GM19463 (cell line): ENCODE measurements at regions not wholly inside any gene's neighbourhood (a gene's known extent, or its start where the extent isn't known, plus 50 kb on each side); places are given as distances from the start of the nearest gene placed in this dataset.
"Not testable (repeated sequence)": the region's sequence is repeated elsewhere in the genome, so short reads cannot be mapped to it uniquely, and the experiment has no call there.

Experiments used
- ATAC-seq: cut with Tn5 transposase; IDR thresholded peaks from one replicate; pipeline ENCODE4 v1.9.1; 2021; ENCODE audit warnings: mild to moderate bottlenecking, moderate library complexity; ENCODE audit not compliant: unreplicated experiment

DNA sequence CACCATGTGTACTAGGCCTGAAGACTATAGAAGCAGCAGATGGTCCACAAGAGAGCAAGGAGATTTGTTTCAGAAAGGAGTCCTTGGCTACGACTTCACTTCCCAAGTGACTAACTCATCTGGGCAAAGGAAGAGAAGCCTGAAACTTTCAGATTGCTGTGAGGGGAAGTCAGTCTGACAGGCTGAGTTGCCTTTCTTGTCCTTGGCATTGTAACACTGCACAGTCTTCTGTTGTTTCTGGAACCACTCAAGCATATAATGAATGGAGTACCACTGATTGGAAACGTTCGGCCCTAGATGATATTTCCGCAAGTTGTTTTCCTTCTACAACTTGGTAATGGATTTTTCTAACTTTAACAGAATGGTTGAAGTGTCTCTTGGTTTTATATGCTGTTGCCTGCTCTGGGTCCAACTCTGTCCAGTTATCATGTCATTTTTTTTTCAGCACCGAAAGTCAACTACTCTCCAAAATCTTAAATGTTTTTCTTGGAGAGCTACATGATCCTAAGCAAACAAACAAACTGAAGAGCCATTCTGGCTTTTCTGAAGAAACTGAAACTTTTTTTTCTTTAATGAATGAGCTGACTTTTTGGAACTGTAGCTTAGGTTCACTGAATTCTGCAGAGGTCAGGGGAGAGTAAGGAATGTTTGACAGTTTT is 685.7 kb downstream of the MECOM start:
- ATAC-seq, result no peak

DNA sequence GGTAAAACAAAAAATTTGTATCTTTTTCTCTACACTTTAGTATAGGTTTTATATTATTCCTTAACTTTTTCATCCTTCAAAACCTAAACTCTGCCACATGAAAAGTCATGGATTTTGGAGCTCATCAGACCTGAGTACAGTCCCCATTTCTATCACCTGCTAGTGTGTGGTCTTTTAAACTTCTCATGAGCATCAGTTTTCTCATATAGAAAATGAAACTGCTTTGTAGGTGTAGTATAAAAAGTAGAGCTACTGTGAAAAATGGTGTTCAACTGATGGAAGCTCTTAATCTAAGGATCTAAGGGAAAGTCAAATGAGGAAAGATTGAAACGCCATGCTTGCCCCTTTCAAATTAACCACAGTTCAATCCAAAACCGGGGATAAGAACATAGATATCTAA is 686.5 kb downstream of the MECOM start:
- ATAC-seq, result no peak

DNA sequence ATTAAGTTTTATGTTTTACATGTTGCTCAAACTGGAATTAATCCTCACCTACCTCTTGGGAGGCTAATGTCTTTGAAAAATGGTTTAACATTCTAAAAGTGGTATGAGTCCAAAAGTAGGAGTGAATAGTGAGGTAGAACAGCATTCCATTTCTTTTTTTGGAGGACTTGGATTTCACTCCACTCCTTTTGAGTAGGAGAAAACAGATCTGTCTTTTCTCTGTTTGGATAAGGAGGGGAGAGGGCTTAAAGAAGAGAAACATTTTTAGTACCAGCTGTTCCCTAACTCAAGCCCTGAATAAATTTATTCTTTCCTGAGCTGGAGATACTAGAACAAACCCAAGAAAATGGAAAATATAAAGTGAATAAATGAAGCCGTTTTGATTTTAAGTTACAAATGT is 687.9 kb downstream of the MECOM start:
- no peak for ATAC-seq

DNA sequence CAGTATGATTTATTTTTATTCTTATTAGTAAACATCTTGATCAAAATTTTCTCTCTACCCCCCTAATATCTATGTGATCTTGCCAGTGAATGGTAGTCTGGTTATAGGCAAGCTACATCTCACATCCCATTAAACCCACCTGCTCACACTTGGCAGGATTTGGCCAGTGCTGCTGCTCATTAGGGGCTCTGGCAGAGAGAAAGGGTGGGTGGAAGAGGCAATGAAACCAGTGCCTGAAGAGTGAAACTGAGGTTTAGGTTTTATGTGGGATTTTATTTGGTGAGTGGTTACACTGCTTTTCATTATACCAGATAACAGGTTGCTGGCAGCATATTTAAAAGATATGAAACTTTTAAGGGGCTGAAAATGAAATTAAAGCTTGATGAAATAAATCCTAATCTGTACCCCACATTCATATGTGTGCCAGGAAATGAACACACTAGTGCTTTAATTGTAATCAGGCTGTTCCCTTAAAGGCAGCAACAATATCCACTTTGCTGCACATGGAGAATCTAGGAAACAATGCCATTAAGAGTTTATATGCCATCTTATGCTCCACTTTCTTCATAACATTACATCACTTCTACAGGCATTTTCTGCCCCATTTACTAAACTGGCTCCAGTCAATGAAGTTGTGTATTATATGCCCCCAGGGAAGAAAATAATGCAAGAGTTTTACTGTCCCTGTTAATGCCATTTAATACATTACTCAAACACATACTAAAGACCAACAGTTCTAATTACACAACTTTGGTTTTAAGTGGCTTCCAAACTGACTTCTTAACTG is 688.7 kb downstream of the MECOM start:
- no peak for ATAC-seq

DNA sequence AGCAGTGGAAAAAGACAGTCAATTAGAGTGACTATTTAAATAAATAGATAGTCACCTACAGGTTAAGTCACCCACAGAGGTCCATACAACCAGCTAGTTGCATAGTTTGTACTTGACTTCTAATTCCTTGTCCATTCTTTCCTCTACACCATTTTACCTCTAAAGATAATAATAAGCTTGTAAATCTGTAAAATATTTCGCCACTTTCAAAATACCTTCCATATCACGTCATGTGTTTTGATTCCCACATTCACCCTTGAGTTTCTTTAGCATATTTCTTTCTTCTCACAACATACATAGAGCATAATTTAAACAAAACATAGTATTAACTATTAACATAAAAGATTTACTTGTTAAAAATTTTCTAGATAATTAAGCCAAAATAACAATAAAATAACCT is 689.6 kb downstream of the MECOM start:
- ATAC-seq, result no peak

DNA sequence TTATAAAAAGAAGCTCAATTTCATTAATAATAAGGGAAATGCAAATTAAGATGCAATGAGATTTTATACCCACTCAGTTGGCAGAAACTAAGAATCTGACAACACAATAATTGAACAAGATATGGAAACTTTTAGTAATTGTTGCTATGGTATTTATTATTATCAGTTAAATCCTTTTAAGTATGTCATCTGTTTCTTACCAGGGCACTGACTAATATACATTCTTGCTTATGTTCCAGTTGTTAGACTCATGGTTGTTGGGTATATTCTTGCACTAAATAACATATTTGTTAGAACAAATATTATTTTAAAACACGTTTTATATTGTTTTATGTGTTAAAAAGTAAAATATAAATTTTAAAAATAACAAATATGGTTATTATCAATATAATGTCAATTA is 690.3 kb downstream of the MECOM start:
- ATAC-seq, result no peak

DNA sequence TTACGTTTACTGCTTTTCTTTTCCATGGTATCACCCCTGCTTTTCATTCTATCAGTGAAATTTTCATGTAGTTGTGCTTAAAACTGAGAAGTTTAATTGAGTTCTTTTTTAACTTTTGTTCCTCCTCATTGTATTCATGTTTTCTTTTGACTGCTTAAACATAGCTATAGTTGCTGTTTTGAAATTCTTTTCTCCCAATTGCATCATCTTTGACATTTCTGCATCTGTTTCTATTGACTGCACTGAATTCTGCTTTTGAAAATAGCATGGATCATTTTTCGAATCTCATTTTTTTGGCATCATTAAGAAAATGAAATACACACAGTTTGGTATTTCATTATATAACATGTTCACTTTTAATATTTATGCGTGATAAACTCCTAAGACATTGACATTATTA is 694.9 kb downstream of the MECOM start:
- ATAC-seq, result no peak

DNA sequence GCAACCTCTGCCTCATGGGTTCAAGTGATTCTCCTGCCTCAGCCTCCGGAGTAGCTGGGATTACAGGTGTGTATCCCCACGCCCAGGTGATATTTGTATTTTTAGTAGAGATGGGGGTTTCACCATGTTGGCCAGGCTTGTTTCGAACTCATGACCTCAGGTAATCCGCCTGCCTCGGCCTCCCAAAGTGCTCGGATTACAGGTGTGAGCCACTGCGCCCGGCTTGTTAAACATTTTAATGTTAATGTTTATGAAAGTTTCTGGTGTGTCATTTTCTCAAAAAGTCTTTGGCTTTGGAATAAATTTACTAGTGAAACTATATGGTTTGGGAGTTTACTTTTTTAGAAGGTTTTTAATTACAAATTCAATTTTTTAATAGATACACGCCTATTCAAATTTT is 698.8 kb downstream of the MECOM start:
- no peak for ATAC-seq

DNA sequence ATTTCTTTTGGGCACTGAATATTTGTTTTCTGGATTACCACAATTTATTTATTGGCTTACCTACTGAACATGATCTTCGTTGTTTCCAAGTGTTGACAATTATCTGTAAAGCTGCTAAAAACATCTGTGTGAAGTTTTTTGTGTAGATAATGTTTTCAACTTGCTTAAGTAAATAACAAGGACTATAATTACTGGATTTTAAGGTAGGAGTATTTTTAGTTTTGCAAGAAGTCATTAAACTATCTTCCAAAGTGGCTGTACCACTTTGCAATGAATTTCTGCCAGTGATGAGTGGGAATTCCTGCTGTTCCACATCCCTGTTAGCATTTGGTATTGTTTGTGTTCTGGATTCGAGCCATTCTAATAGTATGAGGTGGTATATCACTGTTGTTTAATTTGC is 702.2 kb downstream of the MECOM start:
- ATAC-seq, result no peak

DNA sequence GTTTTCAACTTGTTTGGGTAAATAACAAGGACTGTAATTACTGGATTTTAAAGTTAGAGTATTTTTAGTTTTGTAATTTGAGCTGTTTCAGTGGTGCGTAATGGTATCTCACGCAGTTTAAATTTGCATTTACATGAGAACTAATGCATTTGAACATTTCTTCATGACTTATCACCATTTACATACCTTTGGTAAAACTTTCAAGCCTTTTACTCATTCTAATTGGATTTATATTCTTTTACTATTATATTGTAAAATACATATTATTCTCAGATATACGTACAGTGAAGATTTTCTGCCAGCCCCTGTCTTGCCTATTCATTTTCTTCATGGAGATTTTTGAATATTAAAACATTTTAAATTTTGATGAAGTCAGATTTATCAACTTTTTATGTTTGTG is 703.8 kb downstream of the MECOM start:
- ATAC-seq, result no peak

DNA sequence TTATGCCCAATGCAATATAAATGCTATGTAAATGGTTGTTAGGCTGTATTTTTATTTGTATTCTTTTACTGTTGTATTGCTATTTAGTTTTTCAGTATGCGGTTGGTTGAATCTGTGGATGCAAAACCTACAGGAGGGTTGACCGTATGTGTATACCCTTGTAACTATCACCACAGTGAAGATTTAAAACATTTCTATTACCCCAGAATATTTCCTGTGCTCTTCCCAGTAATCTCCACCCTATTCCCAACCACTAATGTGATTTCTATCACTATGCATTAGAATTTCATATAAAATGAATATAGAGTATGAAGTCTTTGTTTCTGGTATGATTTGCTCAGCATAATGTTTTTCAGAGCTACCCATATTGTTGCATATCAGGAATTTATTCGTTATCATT is 705.0 kb downstream of the MECOM start:
- ATAC-seq, result no peak

DNA sequence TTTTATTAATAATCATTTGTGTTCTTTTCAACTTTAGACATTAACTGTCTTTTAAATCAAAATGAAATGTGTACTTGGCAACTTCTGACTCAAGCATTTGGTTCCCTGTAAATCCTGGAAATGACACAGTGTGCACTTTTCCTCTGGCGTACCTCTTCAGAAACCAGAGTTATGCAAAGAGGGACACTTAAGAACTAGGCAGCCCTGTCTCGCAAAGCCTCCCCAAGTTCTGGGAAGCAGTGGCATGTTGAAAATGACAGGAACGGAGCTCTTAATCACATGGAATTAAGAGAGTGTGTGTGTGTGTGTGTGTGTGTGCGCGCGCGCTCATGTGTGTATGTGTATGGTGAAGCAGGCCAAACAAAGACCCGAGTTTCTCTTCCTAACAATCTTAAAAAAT is 707.4 kb downstream of the MECOM start:
- ATAC-seq, result no peak

DNA sequence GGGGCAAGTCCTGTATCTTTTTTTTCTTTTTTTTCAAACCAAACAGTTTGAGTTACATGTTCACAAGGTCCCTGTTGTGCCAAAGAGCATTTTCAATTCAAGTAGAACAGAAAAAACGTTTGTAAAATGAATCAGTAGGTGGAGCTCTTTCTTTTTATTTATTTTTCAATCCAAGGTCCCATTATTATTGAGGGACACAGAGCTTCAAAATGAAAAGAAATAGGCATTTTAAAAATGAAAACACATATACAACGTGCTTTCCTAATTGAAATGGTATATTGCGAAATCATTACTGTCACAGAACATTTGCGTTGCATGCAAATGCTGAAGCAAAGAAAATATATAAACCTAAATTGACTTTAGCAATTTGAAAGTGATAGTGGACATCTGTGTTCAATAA is 711.0 kb downstream of the MECOM start:
- no peak for ATAC-seq

DNA sequence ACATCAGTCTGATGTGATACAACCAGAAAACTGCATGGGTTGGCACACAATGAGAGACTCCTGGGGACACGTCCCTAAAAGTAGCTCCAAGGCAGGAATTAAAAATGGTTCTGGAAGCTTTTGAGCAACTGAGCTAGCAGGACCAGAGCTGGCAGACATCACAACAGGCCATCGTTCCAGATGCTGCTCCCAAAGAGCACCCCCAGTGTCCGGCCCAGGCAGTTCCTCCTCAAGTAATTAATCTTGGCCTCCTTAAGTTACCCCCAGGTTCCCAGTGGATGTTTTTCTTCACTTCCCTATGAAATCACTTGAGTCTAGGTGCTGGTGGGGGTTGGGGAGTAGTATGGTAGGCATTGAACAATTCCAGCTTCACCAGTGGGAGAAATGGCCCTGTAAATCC is 711.6 kb downstream of the MECOM start:
- ATAC-seq, result no peak

DNA sequence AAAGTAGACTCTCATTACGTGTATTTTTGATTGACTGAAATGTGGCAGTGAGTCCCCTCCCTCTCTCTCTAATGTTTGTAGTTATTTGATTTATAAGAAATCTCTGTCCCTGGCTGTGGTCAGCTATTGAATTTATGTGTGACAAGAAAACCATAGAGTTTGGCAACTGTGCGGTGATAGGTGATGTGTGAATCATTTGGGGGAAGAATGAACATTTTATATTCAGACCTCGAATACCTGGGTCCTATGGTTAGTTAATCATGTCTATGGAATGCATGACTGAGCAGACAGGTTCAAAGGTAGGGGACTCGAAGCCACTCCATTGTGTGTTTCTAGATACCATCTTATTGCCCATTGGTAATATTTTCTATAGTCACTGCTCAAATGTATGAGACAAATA is 712.1 kb downstream of the MECOM start:
- no peak for ATAC-seq

DNA sequence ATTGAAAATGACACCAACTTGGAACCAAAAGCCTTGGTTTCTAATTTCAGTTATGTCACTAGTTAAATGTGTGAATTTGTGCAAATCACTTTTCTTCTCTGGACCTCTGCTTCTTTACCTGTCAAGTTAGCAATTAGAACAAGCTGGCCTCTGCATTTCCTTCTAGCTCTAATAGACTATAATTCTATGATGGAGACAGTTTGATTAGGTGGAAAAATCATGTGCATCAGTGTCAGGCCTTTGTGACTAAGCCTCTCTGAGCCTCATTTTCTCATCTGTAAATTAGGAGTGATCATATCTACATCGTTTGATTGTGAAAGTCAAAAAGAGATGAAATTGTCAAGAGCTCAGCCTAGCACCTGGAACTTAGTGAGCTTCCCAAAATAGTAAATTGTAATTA is 712.9 kb downstream of the MECOM start:
- ATAC-seq, result no peak

DNA sequence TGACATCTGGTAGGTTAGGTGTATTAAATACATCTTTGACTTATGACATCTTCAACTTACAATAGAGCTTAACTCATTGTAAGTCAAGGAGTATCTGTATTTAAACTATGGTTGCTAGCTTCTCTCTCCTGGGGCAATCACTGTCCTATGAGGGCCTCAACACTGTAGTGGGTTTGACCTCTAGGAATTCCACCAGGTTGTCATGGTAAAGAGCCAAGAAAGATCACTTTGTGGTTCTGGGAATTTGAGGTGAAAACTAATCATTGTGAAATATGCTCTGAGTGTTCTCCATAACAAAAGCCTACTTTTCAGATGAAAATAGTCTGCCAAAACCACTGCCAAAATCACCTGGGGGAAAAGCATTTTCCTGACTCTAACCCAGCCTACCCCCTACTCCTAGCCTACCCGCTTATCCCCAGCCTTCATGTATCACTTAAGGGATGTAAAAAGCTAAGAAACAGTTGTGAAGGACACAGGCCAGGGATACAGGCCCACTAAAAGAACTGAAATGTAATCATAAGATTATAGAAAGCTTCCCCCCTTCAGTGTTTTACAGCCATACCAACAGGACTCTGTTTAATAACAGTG is 723.8 kb downstream of the MECOM start:
- ATAC-seq, result no peak

DNA sequence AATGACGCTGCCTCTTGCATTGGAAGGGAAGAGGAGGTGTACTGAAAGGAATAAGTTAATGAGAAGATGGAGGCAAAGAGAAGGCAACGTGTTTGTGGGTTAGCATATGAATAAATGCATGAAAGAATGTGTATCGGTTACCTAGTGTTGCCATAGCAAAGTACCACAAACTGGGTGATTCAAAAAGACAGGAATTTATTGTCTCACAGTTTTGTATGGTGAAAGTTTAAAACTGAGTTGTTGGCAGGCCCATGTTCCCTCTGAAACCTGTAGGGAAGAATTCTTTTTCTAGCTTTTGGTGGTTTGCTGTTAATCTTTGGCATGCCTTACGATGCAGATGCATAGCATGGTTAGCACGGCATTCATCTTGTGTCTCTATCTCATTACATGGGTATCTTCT is 729.9 kb downstream of the MECOM start:
- ATAC-seq, result no peak

DNA sequence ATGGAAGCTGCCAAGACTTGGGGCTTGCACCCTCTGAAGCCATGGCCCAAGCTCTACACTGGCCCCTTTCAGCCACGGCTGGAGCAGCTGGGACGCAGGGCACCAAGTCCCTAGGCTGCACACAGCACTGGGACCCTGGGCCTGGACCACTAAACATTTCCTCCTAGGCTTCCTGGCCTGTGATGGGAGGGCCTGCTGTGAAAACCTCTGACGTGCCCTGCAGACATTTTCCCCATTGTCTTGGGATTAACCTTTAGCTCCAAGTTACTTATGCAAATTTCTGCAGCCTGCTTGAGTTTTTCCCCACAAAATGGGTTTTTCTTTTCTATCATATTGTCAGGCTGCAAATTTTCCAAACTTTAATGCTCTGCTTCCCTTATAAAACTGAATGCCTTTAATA is 733.5 kb downstream of the MECOM start:
- ATAC-seq, result not testable (repeated sequence)

DNA sequence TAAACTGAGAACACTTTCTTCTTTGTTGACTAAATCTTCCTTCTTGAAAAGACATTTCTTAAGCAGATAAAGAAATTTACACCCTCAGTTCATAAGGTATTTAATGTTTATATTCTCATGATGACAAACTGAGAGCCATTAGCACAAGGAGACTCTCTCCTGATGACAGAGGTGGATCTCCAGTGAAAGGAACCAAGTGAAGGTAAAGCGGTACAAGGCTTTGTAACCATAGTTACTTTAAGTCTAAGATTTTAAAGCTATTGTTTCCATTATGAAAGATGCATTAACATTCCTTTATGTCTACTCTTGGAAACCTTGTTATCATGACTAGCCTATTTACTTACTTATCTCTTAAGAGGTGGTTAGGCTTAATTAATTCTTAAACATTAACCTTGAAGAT is 737.1 kb downstream of the MECOM start:
- ATAC-seq, result no peak

DNA sequence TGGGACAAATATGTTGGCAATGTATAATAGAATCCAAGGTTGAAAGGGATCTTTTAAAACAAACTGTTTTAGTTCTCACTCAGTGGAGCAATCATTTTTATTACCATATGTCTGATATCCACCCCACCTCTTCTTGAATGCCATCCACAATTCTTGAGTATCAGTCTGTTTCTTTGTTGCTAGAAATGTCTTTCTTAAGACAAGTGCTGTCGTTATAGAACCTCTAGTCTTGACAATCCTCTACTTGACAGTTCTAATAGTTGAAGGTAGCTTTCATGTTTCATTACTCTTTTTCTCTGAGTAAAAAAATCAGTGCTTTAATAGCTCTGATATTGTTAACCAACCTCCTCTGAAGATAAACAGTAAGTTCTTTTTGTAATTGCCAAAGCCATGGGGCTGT is 737.9 kb downstream of the MECOM start:
- ATAC-seq, result no peak

DNA sequence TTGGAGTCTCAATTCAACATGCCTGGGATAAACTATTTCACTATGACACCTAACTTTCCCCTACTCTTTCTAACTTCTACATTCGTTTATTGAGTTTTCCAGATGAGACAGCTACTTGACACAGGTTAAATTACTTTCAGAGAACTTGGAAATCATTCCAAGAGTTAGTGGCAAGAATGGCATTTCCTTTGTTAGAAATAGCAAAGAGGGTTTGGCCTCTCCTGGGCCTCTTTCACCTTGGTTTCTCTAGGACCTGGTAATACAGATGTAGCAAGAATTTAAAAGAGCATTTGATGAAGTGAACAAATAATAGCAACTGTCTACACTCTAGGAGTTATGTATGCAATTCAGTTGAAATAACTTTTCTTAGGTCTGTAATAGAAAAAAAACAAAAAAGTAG is 748.9 kb downstream of the MECOM start:
- no peak for ATAC-seq
